GM18520 (cell line): ENCODE measurements at regions not wholly inside any gene's neighbourhood (a gene's known extent, or its start where the extent isn't known, plus 50 kb on each side); places are given as distances from the start of the nearest gene placed in this dataset.
"Not testable (repeated sequence)": the region's sequence is repeated elsewhere in the genome, so short reads cannot be mapped to it uniquely, and the experiment has no call there.

ENCODE experiments used
- ATAC-seq: cut with Tn5 transposase; IDR thresholded peaks from one replicate; pipeline ENCODE4 v1.9.1; 2021; ENCODE audit not compliant: unreplicated experiment

GRCh38 chr12:19665121-19665900 lies 226.0 kb downstream of the AEBP2 start:
- ATAC-seq: no peak

- ATAC-seq: no peak
Observed at GRCh38 chr12:19666070-19666469, 226.8 kb downstream of the AEBP2 start.

- ATAC-seq: no peak
Observed at GRCh38 chr12:19669793-19670192, 230.5 kb downstream of the AEBP2 start.

- no peak for ATAC-seq
Observed at GRCh38 chr12:19671695-19672094, 232.4 kb downstream of the AEBP2 start.

- ATAC-seq: no peak
Observed at GRCh38 chr12:19674437-19674836, 235.1 kb downstream of the AEBP2 start.

- peak; percentile 97 for ATAC-seq
Observed at GRCh38 chr12:19675361-19675760, 236.1 kb downstream of the AEBP2 start.

GRCh38 chr12:19678501-19678900 lies 239.2 kb downstream of the AEBP2 start:
- ATAC-seq: not testable (repeated sequence)

- ATAC-seq: no peak
Observed at GRCh38 chr12:19681007-19681406, 241.7 kb downstream of the AEBP2 start.

- ATAC-seq: no peak
Observed at GRCh38 chr12:19683178-19683927, 244.1 kb downstream of the AEBP2 start.

- no peak for ATAC-seq
Observed at GRCh38 chr12:19687371-19687770, 248.1 kb downstream of the AEBP2 start.

GRCh38 chr12:19688532-19688931 lies 249.2 kb downstream of the AEBP2 start:
- ATAC-seq: no peak

GRCh38 chr12:19689226-19689625 lies 249.9 kb downstream of the AEBP2 start:
- ATAC-seq: no peak

- no peak for ATAC-seq
Observed at GRCh38 chr12:19689801-19690472, 250.6 kb downstream of the AEBP2 start.

- ATAC-seq: no peak
Observed at GRCh38 chr12:19692091-19692490, 252.8 kb downstream of the AEBP2 start.

- no peak for ATAC-seq
Observed at GRCh38 chr12:19692566-19692965, 253.3 kb downstream of the AEBP2 start.

- no peak for ATAC-seq
Observed at GRCh38 chr12:19694627-19695026, 255.3 kb downstream of the AEBP2 start.

GRCh38 chr12:19695244-19696098 lies 256.2 kb downstream of the AEBP2 start:
- no peak for ATAC-seq

GRCh38 chr12:19700969-19701368 lies 261.7 kb downstream of the AEBP2 start:
- ATAC-seq: no peak

GRCh38 chr12:19704966-19705365 lies 265.7 kb downstream of the AEBP2 start:
- ATAC-seq: no peak

GRCh38 chr12:19706936-19707335 lies 267.6 kb downstream of the AEBP2 start:
- no peak for ATAC-seq

- no peak for ATAC-seq
Observed at GRCh38 chr12:19707948-19708409, 268.7 kb downstream of the AEBP2 start.
